Lower leg skin (tissue), 3 donors: ENCODE measurements at regions not wholly inside any gene's neighbourhood (a gene's known extent, or its start where the extent isn't known, plus 50 kb on each side); places are given as distances from the start of the nearest gene placed in this dataset.

Experiments
- CTCF ChIP-seq, 3 donors: fragments of 450-650 bp; IDR thresholded peaks; one replicate each; pipeline ENCODE4 v1.5.1; 2016; ENCODE audit warnings: antibody characterized with exemption in 3 of 3, mild to moderate bottlenecking in 3 of 3, moderate library complexity in 2 of 3
- POLR2A ChIP-seq, 2 donors: fragments of 450-650 bp; IDR thresholded peaks; one replicate each; pipeline ENCODE4 v1.6.1; 2016 to 2017; ENCODE audit warnings: antibody characterized with exemption in 2 of 2, mild to moderate bottlenecking in 1 of 2, moderate library complexity in 1 of 2

- TF ChIP-seq CTCF (IDR thresholded peaks at IDR 0.05) (no peak), POLR2A (IDR thresholded peaks at IDR 0.05) (no peak)
Observed at GRCh38 chrX:43505769-43506168, 150.3 kb upstream of the MAOA start.
